SK-N-SH (cell line): ENCODE measurements at regions not wholly inside any gene's neighbourhood (a gene's known extent, or its start where the extent isn't known, plus 50 kb on each side); places are given as distances from the start of the nearest gene placed in this dataset.

Source experiments
- CTCF ChIA-PET: fragments of 300-600, 350-600 bp; formaldehyde crosslinking; extraction: SDS; loops from one replicate; lab custom pipeline; 2021; lab: Yijun Ruan, JAX
- POLR2A ChIA-PET: fragments of 350-600 bp; sonication (Branson Sonifier 250); formaldehyde crosslinking; extraction: SDS; loops from one replicate; lab custom pipeline; 2020; ENCODE audit warnings: antibody characterized with exemption, inconsistent platforms; lab: Yijun Ruan, JAX
- DNase-seq: peaks from one replicate; pipeline ENCODE4 v3.0.0; 2012
- H2AFZ ChIP-seq: fragments of 200-600 bp; sonication (generic); 2 replicates; pipeline ENCODE4 v1.8.1; 2016; ENCODE audit warnings: antibody characterized with exemption, mild to moderate bottlenecking, low read depth
- H3F3A ChIP-seq: fragments of 200-600 bp; sonication (generic); replicated peaks from 2 replicates; pipeline ENCODE3; 2016; ENCODE audit warnings: antibody characterized with exemption, mild to moderate bottlenecking; ENCODE audit not compliant: insufficient read depth
- H3K27ac ChIP-seq, 2 experiments: fragments of 200-500 bp in 1 of 2; fragments of 200-600 bp in 1 of 2; sonication (Bioruptor generic) in 1 of 2; sonication (generic), shearing (Covaris generic) in 1 of 2; 2 replicates each; pipeline versions ENCODE4 v1.5.1 to v1.6.1; 2014 to 2016; ENCODE audit warnings: low read depth in 2 of 2, inconsistent platforms in 1 of 2, low read length in 1 of 2, mild to moderate bottlenecking in 1 of 2, mixed read lengths in 1 of 2
- H3K27me3 ChIP-seq: fragments of 200-600 bp; sonication (generic), shearing (Covaris generic); 2 replicates; pipeline ENCODE4 v1.6.1; 2016; ENCODE audit warnings: mixed run types; ENCODE audit not compliant: insufficient read depth
- H3K36me3 ChIP-seq, 2 experiments: fragments of 200-500 bp in 1 of 2; fragments of 200-600 bp in 1 of 2; sonication (Bioruptor generic) in 1 of 2; sonication (generic) in 1 of 2; replicated peaks in 1 of 2; 2 replicates each; pipeline versions ENCODE3 to v1.5.1; 2014 to 2016; ENCODE audit warnings: low read length in 1 of 2, mild to moderate bottlenecking in 1 of 2; ENCODE audit not compliant: insufficient read depth in 2 of 2, control insufficient read depth in 1 of 2
- H3K4me1 ChIP-seq, 2 experiments: fragments of 200-500 bp in 1 of 2; fragments of 200-600 bp in 1 of 2; sonication (Bioruptor generic) in 1 of 2; sonication (generic), shearing (Covaris generic) in 1 of 2; 2 replicates each; pipeline versions ENCODE4 v1.5.1 to v1.6.1; 2014 to 2016; ENCODE audit warnings: low read depth in 1 of 2, low read length in 1 of 2, mixed run types in 1 of 2; ENCODE audit not compliant: insufficient read depth in 2 of 2, control insufficient read depth in 1 of 2
- H3K4me2 ChIP-seq: fragments of 200-600 bp; sonication (generic), shearing (Covaris generic); 2 replicates; pipeline ENCODE4 v1.6.1; 2017; ENCODE audit warnings: mixed run types
- H3K4me3 ChIP-seq, 2 experiments: fragments of 200-500 bp in 1 of 2; fragments of 200-600 bp in 1 of 2; sonication (Bioruptor generic) in 1 of 2; sonication (generic), shearing (Covaris generic) in 1 of 2; 2 replicates each; pipeline versions ENCODE4 v1.5.1 to v1.8.1; 2014 to 2016; ENCODE audit warnings: low read depth in 2 of 2, inconsistent platforms in 1 of 2, low read length in 1 of 2, mild to moderate bottlenecking in 1 of 2, mixed read lengths in 1 of 2, moderate library complexity in 1 of 2
- H3K79me2 ChIP-seq: fragments of 200-600 bp; sonication (generic); 2 replicates; pipeline ENCODE4 v1.8.1; 2017; ENCODE audit warnings: mild to moderate bottlenecking; ENCODE audit not compliant: insufficient read depth
- H3K9ac ChIP-seq: fragments of 200-600 bp; sonication (generic); 2 replicates; pipeline ENCODE4 v1.6.1; 2017; ENCODE audit warnings: mixed run types
- H3K9me2 ChIP-seq: fragments of 200-600 bp; sonication (generic); 2 replicates; pipeline ENCODE4 v1.6.1; 2017; ENCODE audit warnings: mixed run types
- H3K9me3 ChIP-seq: fragments of 200-600 bp; sonication (generic); 2 replicates; pipeline ENCODE4 v1.6.1; 2017; ENCODE audit warnings: mixed run types, mild to moderate bottlenecking, moderate library complexity
- H4K20me1 ChIP-seq: fragments of 200-600 bp; sonication (generic); 2 replicates; pipeline ENCODE4 v1.6.1; 2017; ENCODE audit warnings: mild to moderate bottlenecking, mixed run types; ENCODE audit not compliant: insufficient read depth
- EP300 ChIP-seq, 2 experiments: IDR thresholded peaks; 2 replicates each; pipeline versions ENCODE4 v1.4.0 to v1.6.1; 2012; ENCODE audit warnings: borderline replicate concordance in 1 of 2, low read depth in 1 of 2, low read length in 1 of 2
- EZH2phosphoT487 ChIP-seq: fragments of 200-600 bp; sonication (generic); IDR thresholded peaks from 2 replicates; pipeline ENCODE4 v1.6.1; 2017; ENCODE audit warnings: low read depth, mixed run types, mild to moderate bottlenecking, antibody characterized with exemption, moderate library complexity, borderline replicate concordance
- FOSL2 ChIP-seq: IDR thresholded peaks from 2 replicates; pipeline ENCODE4 v1.4.0; 2012; ENCODE audit warnings: low read depth, mild to moderate bottlenecking, moderate library complexity, borderline replicate concordance
- FOXJ3 ChIP-seq: sonication (generic); formaldehyde crosslinking; IDR thresholded peaks from 2 replicates; pipeline ENCODE4 v1.5.1; 2020; ENCODE audit warnings: mild to moderate bottlenecking, missing genetic modification reagents
- GABPA ChIP-seq: IDR thresholded peaks from 2 replicates; pipeline ENCODE4 v1.4.0; 2012; ENCODE audit warnings: low read depth, mild to moderate bottlenecking
- GATA2 ChIP-seq: sonication (generic); formaldehyde crosslinking; IDR thresholded peaks from 2 replicates; pipeline ENCODE4 v1.5.0; 2020; ENCODE audit warnings: mild to moderate bottlenecking, missing genetic modification reagents
- JUND ChIP-seq: IDR thresholded peaks from 2 replicates; pipeline ENCODE4 v1.4.0; 2012
- MEF2A ChIP-seq: IDR thresholded peaks from 2 replicates; pipeline ENCODE4 v1.4.0; 2012; ENCODE audit warnings: low read depth, borderline replicate concordance
- NFIC ChIP-seq: IDR thresholded peaks from 2 replicates; pipeline ENCODE4 v1.4.0; 2012; ENCODE audit warnings: borderline replicate concordance
- NRF1 ChIP-seq: IDR thresholded peaks from 2 replicates; pipeline ENCODE4 v1.6.1; 2012; ENCODE audit warnings: low read depth, mild to moderate bottlenecking, low read length
- POLR2AphosphoS5 ChIP-seq: IDR thresholded peaks from 2 replicates; pipeline ENCODE4 v1.6.1; 2012; ENCODE audit warnings: low read depth, low read length
- SIN3A ChIP-seq: IDR thresholded peaks from 2 replicates; pipeline ENCODE4 v1.6.1; 2012; ENCODE audit warnings: low read depth, mild to moderate bottlenecking, low read length, moderate library complexity, borderline replicate concordance
- TAF1 ChIP-seq: IDR thresholded peaks from 2 replicates; pipeline ENCODE4 v1.6.1; 2012; ENCODE audit warnings: low read depth, mild to moderate bottlenecking, low read length, moderate library complexity, borderline replicate concordance
- TCF12 ChIP-seq: IDR thresholded peaks from 2 replicates; pipeline ENCODE4 v1.4.0; 2012
- YY1 ChIP-seq: IDR thresholded peaks from 2 replicates; pipeline ENCODE4 v1.4.0; 2012; ENCODE audit warnings: low read depth, mild to moderate bottlenecking
- WGBS: methylation state at CpG from one replicate; pipeline ENCODE4 v1.1.6; 2017; ENCODE audit warnings: low lambda C conversion rate; 5-methylcytosine and 5-hydroxymethylcytosine counted together
- TF ChIP-seq, protein P1 (sequence below): IDR thresholded peaks from 2 replicates; pipeline ENCODE4 v1.4.0; 2012; ENCODE audit warnings: low read depth
- TF ChIP-seq, protein P2 (sequence below): IDR thresholded peaks from 2 replicates; pipeline ENCODE4 v1.6.1; 2012; ENCODE audit warnings: mild to moderate bottlenecking, low read depth, low read length, moderate library complexity
- TF ChIP-seq, protein P3 (sequence below): fragments of 200-600 bp; sonication (generic); IDR thresholded peaks from 2 replicates; pipeline ENCODE4 v1.6.1; 2017; ENCODE audit warnings: antibody characterized with exemption, mild to moderate bottlenecking, moderate library complexity
- TF ChIP-seq, protein P4 (sequence below): fragments of 150-350 bp; IDR thresholded peaks from 2 replicates; pipeline ENCODE4 v1.6.1; 2017; ENCODE audit warnings: antibody characterized with exemption, low read length, low read depth, borderline replicate concordance

DNA sequence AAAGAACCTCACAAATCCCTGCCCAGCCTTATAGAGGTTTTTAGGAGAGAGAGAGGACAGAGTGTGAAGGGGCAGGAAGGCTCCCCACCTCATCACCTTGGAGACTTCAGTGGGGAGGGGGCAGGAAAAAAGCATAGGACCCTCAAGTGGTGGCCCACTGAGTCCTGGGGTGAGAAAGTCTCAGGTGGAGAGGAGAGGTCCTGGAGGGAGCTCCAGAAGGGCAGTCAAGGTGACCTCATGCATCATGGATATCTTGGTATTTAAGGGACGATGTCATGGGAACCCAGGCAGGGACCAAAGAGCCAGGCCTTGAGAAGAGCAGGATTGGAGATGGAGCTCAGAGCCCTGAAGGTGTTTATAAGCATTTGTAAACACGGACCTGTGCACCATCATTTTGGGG, 204.5 kb downstream of the SLC4A3 start:
- H3F3A ChIP-seq = no peaks in the 10 kb centered on the region
- H4K20me1 ChIP-seq = no peaks in the 10 kb centered on the region
- H2AFZ ChIP-seq = no peak overlapping the region
- H3K9ac ChIP-seq = no peak overlapping the region
- H3K9me2 ChIP-seq = no peaks in the 10 kb centered on the region
- H3K4me3 ChIP-seq = no peak overlapping the region
- no peak for DNase-seq
- H3K9me3 ChIP-seq = no peaks in the 10 kb centered on the region
- 0% methylated on average over 2 of the region's 2 CpGs for WGBS
- H3K27ac ChIP-seq = no peak overlapping the region
- no peak overlapping the region for H3K4me2 ChIP-seq
- ChIA-PET CTCF (interaction anchor here (1.0 to 1.1 kb wide), 2 partner anchors 9 to 96 kb away, joined by 3 read pairs; no protein-coding TSS in a partner anchor), POLR2A (no interaction called here)
- TF ChIP-seq GABPA (no peak), FOXJ3 (CRISPR knock-in tag) (no peak), EP300 (IDR thresholded peaks at IDR 0.05; ENCODE audit: borderline replicate concordance in 1 of 2, low read depth in 1 of 2, low read length in 1 of 2) (no peak), EZH2phosphoT487 (no peak), NRF1 (no peak), MEF2A (no peak), NFIC (no peak), TAF1 (no peak), TCF12 (no peak), FOSL2 (no peak), SIN3A (no peak), GATA2 (CRISPR knock-in tag) (no peak), YY1 (no peak), JUND (no peak), POLR2AphosphoS5 (no peak)
- TF ChIP-seq, protein P1, sequence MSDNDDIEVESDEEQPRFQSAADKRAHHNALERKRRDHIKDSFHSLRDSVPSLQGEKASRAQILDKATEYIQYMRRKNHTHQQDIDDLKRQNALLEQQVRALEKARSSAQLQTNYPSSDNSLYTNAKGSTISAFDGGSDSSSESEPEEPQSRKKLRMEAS = no peak
- TF ChIP-seq, protein P2, sequence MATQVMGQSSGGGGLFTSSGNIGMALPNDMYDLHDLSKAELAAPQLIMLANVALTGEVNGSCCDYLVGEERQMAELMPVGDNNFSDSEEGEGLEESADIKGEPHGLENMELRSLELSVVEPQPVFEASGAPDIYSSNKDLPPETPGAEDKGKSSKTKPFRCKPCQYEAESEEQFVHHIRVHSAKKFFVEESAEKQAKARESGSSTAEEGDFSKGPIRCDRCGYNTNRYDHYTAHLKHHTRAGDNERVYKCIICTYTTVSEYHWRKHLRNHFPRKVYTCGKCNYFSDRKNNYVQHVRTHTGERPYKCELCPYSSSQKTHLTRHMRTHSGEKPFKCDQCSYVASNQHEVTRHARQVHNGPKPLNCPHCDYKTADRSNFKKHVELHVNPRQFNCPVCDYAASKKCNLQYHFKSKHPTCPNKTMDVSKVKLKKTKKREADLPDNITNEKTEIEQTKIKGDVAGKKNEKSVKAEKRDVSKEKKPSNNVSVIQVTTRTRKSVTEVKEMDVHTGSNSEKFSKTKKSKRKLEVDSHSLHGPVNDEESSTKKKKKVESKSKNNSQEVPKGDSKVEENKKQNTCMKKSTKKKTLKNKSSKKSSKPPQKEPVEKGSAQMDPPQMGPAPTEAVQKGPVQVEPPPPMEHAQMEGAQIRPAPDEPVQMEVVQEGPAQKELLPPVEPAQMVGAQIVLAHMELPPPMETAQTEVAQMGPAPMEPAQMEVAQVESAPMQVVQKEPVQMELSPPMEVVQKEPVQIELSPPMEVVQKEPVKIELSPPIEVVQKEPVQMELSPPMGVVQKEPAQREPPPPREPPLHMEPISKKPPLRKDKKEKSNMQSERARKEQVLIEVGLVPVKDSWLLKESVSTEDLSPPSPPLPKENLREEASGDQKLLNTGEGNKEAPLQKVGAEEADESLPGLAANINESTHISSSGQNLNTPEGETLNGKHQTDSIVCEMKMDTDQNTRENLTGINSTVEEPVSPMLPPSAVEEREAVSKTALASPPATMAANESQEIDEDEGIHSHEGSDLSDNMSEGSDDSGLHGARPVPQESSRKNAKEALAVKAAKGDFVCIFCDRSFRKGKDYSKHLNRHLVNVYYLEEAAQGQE = no peak
- TF ChIP-seq, protein P3, sequence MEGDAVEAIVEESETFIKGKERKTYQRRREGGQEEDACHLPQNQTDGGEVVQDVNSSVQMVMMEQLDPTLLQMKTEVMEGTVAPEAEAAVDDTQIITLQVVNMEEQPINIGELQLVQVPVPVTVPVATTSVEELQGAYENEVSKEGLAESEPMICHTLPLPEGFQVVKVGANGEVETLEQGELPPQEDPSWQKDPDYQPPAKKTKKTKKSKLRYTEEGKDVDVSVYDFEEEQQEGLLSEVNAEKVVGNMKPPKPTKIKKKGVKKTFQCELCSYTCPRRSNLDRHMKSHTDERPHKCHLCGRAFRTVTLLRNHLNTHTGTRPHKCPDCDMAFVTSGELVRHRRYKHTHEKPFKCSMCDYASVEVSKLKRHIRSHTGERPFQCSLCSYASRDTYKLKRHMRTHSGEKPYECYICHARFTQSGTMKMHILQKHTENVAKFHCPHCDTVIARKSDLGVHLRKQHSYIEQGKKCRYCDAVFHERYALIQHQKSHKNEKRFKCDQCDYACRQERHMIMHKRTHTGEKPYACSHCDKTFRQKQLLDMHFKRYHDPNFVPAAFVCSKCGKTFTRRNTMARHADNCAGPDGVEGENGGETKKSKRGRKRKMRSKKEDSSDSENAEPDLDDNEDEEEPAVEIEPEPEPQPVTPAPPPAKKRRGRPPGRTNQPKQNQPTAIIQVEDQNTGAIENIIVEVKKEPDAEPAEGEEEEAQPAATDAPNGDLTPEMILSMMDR = no peak
- TF ChIP-seq, protein P4, sequence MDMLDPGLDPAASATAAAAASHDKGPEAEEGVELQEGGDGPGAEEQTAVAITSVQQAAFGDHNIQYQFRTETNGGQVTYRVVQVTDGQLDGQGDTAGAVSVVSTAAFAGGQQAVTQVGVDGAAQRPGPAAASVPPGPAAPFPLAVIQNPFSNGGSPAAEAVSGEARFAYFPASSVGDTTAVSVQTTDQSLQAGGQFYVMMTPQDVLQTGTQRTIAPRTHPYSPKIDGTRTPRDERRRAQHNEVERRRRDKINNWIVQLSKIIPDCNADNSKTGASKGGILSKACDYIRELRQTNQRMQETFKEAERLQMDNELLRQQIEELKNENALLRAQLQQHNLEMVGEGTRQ = no peak
- no peaks in the 10 kb centered on the region for H3K4me1 ChIP-seq
- H3K36me3 ChIP-seq = no peaks in the 10 kb centered on the region
- H3K27me3 ChIP-seq = no peaks in the 10 kb centered on the region; the same call in 1 of the 2 replicates
- H3K79me2 ChIP-seq = no peaks in the 10 kb centered on the region
